Thoracic aorta (tissue), 2 donors: ENCODE measurements at regions not wholly inside any gene's neighbourhood (a gene's known extent, or its start where the extent isn't known, plus 50 kb on each side); places are given as distances from the start of the nearest gene placed in this dataset.
"Not testable (repeated sequence)": the region's sequence is repeated elsewhere in the genome, so short reads cannot be mapped to it uniquely, and the experiment has no call there.

ENCODE experiments used
- ATAC-seq: fragments of 150-250 bp; one replicate; pipeline ENCODE4 v1.8.0; 2017; ENCODE audit warnings: low read depth; ENCODE audit not compliant: insufficient number of reproducible peaks, low FRiP score
- DNase-seq: peaks from one replicate; pipeline ENCODE4 v3.0.0-alpha.2; 2020; ENCODE audit warnings: low spot score
- H3K27ac ChIP-seq, 2 donors: fragments of 200-600 bp; sonication (generic); 1 replicate in 1 of 2; 2 replicates in 1 of 2; pipeline ENCODE4 v1.5.1; 2016; ENCODE audit warnings: mild to moderate bottlenecking in 2 of 2, moderate library complexity in 2 of 2
- H3K27me3 ChIP-seq: fragments of 200-600 bp; sonication (generic); replicated peaks from 2 replicates; pipeline ENCODE4 v1.6.0; 2016; ENCODE audit warnings: mild to moderate bottlenecking; ENCODE audit not compliant: insufficient read depth
- H3K36me3 ChIP-seq: fragments of 200-600 bp; sonication (generic); one replicate; pipeline ENCODE4 v1.5.1; 2016
- H3K4me1 ChIP-seq, 2 donors: fragments of 200-600 bp; sonication (generic); 1 replicate in 1 of 2; 2 replicates in 1 of 2; pipeline versions ENCODE4 v1.5.1 to v1.6.0; 2016; ENCODE audit warnings: low read depth in 2 of 2, mild to moderate bottlenecking in 1 of 2; ENCODE audit not compliant: control insufficient read depth in 1 of 2
- H3K4me3 ChIP-seq: fragments of 200-600 bp; sonication (generic); 2 replicates; pipeline ENCODE4 v1.5.1; 2016; ENCODE audit warnings: mild to moderate bottlenecking
- H3K9me3 ChIP-seq: fragments of 200-600 bp; sonication (generic); 2 replicates; pipeline ENCODE4 v1.5.1; 2016
- TF ChIP-seq, protein P1 (sequence below): fragments of 200-600 bp; sonication (generic); IDR thresholded peaks from one replicate; pipeline ENCODE4 v1.5.1; 2019; ENCODE audit warnings: antibody characterized with exemption

DNA sequence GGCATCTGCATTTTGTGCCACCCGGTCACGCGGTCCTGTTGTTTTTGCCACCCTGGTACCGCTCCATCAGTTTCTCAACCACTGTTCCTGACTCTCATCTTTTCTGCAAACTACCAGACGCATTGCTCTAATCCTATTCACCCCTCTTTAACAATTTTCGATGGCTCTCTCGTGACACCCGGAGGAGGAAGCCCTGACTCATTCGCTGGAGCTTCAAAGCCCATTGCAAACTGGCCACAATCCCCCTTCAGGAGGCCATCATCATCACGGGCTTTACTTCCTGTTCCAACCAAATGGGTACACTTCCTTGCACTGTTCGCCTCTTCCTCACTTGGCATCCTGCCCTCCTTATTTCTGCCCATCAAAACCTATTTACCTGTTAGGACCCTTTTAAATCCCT, 155.3 kb downstream of the RGS9 start:
- Histone ChIP-seq H3K27ac (no peak overlapping the region), H3K9me3 (no peaks in the 10 kb centered on the region), H3K4me3 (no peak overlapping the region), H3K36me3 (no peaks in the 10 kb centered on the region), H3K27me3 (no peaks in the 10 kb centered on the region), H3K4me1 (no peaks in the 10 kb centered on the region)
- ATAC-seq (no peak), DNase-seq (no peak)
- TF ChIP-seq, protein P1, sequence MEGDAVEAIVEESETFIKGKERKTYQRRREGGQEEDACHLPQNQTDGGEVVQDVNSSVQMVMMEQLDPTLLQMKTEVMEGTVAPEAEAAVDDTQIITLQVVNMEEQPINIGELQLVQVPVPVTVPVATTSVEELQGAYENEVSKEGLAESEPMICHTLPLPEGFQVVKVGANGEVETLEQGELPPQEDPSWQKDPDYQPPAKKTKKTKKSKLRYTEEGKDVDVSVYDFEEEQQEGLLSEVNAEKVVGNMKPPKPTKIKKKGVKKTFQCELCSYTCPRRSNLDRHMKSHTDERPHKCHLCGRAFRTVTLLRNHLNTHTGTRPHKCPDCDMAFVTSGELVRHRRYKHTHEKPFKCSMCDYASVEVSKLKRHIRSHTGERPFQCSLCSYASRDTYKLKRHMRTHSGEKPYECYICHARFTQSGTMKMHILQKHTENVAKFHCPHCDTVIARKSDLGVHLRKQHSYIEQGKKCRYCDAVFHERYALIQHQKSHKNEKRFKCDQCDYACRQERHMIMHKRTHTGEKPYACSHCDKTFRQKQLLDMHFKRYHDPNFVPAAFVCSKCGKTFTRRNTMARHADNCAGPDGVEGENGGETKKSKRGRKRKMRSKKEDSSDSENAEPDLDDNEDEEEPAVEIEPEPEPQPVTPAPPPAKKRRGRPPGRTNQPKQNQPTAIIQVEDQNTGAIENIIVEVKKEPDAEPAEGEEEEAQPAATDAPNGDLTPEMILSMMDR: no peak

DNA sequence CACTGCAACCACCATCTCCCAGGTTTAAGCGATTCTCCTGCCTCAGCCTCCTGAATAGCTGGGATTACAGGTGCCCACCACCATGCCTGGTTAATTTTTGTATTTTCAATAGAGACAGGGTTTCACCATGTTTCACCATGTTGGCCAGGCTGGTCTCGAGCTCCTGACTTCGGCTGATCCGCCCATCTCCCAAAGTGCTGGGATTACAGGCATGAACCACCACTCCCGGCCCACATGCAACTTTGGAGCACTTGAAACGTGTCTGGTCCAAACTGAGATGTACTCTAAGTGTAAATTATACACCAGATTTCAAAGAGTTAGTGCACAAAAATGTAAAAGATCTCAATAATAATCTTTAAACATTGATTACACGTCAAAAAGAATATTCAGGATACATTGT, 154.1 kb downstream of the RGS9 start:
- not testable (repeated sequence) for H3K4me1 ChIP-seq, H3K27ac ChIP-seq, H3K4me3 ChIP-seq, H3K36me3 ChIP-seq, H3K9me3 ChIP-seq, DNase-seq, ATAC-seq, H3K27me3 ChIP-seq

DNA sequence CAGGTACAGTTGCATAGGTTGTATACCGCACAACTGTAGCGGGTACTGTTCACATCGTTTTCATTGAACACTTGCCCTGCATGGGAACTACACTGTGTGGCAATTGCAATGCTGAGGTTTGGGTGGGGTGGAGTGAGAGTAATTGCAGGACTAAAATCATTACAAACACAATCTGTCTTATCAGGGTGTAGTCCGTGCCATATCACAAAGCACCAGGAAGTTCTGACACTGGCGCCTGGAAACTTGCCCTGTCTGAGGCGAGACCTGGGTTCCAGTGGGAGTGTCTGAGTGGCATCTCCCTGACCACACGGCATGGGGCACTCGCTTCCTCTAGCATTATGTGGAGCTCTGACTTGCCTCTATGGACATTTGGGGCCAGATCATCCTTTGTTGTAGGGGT, 153.4 kb downstream of the RGS9 start:
- no peak for ATAC-seq
- DNase-seq: no peak
- no peaks in the 10 kb centered on the region for H3K27me3 ChIP-seq
- no peaks in the 10 kb centered on the region for H3K36me3 ChIP-seq
- H3K4me3 ChIP-seq: no peak overlapping the region
- TF ChIP-seq, protein P1: no peak
- H3K9me3 ChIP-seq: no peaks in the 10 kb centered on the region
- H3K4me1 ChIP-seq: no peaks in the 10 kb centered on the region
- no peak overlapping the region for H3K27ac ChIP-seq

DNA sequence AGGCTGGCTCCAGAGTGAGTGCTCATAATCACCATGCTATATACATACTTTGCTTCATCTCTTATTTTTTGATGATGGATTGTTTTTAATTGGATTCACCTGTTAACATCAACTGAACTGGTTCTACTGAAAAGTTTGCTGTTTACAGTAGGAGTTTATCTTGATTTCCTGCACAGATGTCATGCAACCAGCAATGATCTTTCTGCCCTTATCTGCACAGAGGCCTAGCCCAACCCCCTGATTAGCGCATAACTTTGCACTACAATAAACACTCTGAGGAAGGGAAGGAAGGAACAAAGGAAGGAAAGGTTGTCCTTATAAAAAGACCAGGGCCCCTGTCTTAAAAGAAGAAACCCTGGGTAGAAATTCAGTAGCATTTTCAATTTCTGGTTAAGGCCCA, 152.9 kb downstream of the RGS9 start:
- no peaks in the 10 kb centered on the region for H3K36me3 ChIP-seq
- H3K27me3 ChIP-seq: no peaks in the 10 kb centered on the region
- ATAC-seq: no peak
- H3K9me3 ChIP-seq: no peaks in the 10 kb centered on the region
- H3K27ac ChIP-seq: no peak overlapping the region
- no peak overlapping the region for H3K4me3 ChIP-seq
- DNase-seq: no peak
- TF ChIP-seq, protein P1: no peak
- H3K4me1 ChIP-seq: no peaks in the 10 kb centered on the region

DNA sequence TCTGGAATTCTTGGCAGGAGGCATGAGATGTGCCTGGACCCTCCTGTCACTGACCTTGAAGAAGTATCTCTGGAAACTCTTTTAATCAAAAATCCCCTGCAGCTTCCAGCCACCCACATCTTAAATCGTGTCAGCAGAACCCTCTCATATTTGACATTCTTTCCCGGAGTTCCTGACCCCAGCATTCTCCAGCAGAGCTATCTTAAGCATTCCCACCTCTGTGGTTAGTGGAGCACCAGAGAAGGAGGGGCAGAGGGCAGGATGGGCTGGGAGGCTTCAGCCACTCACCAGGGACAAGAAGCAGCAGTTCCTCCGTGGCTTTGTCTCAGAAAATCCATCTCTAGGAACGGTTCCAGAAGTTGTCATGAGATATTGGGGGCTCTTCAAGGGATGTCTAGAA, 149.9 kb downstream of the RGS9 start:
- no peaks in the 10 kb centered on the region for H3K4me1 ChIP-seq
- DNase-seq (no peak), ATAC-seq (no peak)
- TF ChIP-seq, protein P1: no peak
- H3K4me3 ChIP-seq: no peak overlapping the region
- H3K36me3 ChIP-seq: no peaks in the 10 kb centered on the region
- H3K9me3 ChIP-seq: no peaks in the 10 kb centered on the region
- no peaks in the 10 kb centered on the region for H3K27me3 ChIP-seq
- no peak overlapping the region for H3K27ac ChIP-seq

DNA sequence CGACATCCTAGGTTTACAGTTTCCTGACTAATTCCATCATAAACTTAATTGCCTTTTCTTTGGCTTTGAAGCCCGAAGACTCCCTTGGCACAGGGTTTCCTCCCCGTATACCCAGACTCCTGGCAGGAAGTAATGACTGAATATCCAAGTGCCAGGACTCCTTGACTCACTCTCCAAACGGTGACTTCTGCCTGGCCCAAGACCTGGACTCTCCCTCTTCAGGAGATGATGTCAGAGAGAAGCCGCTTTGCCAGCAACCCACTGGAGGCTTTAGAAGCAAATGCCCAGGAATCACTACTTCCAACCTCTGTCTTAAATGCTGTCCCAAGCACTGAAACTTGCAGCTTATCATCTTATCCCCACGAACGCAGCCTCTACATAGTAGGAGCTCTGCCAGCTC, 146.5 kb downstream of the RGS9 start:
- Histone ChIP-seq H3K36me3 (no peaks in the 10 kb centered on the region), H3K4me3 (no peak overlapping the region), H3K27ac (peak overlapping the region in 1 of 2 donors; percentile 61), H3K4me1 (no peaks in the 10 kb centered on the region), H3K9me3 (no peaks in the 10 kb centered on the region), H3K27me3 (no peaks in the 10 kb centered on the region)
- peak; percentile 81 for ATAC-seq
- no peak for DNase-seq
- TF ChIP-seq, protein P1: no peak
